Loucy (cell line): ENCODE measurements at regions not wholly inside any gene's neighbourhood (a gene's known extent, or its start where the extent isn't known, plus 50 kb on each side); places are given as distances from the start of the nearest gene placed in this dataset.

Source experiments
- CTCF ChIP-seq: fragments of 200-600 bp; sonication (generic); conservative IDR thresholded peaks from 2 replicates; pipeline ENCODE4 v1.5.1; 2014; ENCODE audit warnings: mild to moderate bottlenecking, antibody characterized with exemption, low read length
- EZH2phosphoT487 ChIP-seq: fragments of 200-600 bp; IDR thresholded peaks from 2 replicates; pipeline ENCODE4 v1.6.1; 2018; ENCODE audit warnings: antibody characterized with exemption, mild to moderate bottlenecking, moderate library complexity, borderline replicate concordance

- TF ChIP-seq CTCF (no peak), EZH2phosphoT487 (no peak)
Observed at GRCh38 chrX:122219226-122219625, 964.9 kb upstream of the GRIA3 start.
